HEK293T (cell line): ENCODE measurements at regions not wholly inside any gene's neighbourhood (a gene's known extent, or its start where the extent isn't known, plus 50 kb on each side); places are given as distances from the start of the nearest gene placed in this dataset.

Experiments used
- BHLHE40 ChIP-seq: fragments of 450-650 bp; IDR thresholded peaks from 2 replicates; pipeline ENCODE4 v1.6.1; 2016; ENCODE audit warnings: mild to moderate bottlenecking, moderate library complexity, borderline replicate concordance
- CTBP1 ChIP-seq: fragments of 450-650 bp; IDR thresholded peaks from 2 replicates; pipeline ENCODE4 v1.6.1; 2016; ENCODE audit warnings: borderline replicate concordance
- FOXM1 ChIP-seq: fragments of 450-650 bp; IDR thresholded peaks from 2 replicates; pipeline ENCODE4 v1.6.1; 2017; ENCODE audit warnings: mild to moderate bottlenecking, borderline replicate concordance
- HDGF ChIP-seq: fragments of 450-650 bp; IDR thresholded peaks from 2 replicates; pipeline ENCODE4 v1.6.1; 2017; ENCODE audit warnings: antibody characterized with exemption, borderline replicate concordance
- LEF1 ChIP-seq: fragments of 450-650 bp; IDR thresholded peaks from 2 replicates; pipeline ENCODE4 v1.6.1; 2017; ENCODE audit warnings: mild to moderate bottlenecking, borderline replicate concordance
- NFRKB ChIP-seq: fragments of 450-650 bp; IDR thresholded peaks from 2 replicates; pipeline ENCODE4 v1.6.1; 2016; ENCODE audit warnings: mild to moderate bottlenecking, moderate library complexity
- PKNOX1 ChIP-seq: fragments of 450-650 bp; IDR thresholded peaks from 2 replicates; pipeline ENCODE4 v1.6.1; 2016
- SP1 ChIP-seq: fragments of 450-650 bp; IDR thresholded peaks from 2 replicates; pipeline ENCODE4 v1.6.1; 2017

- TF ChIP-seq FOXM1: no peak
- no peak for TF ChIP-seq HDGF
- no peak for TF ChIP-seq NFRKB
- TF ChIP-seq BHLHE40: no peak
- TF ChIP-seq CTBP1: no peak
- TF ChIP-seq LEF1: no peak
- no peak for TF ChIP-seq PKNOX1
- TF ChIP-seq SP1: no peak
Measured at GRCh38 chr9:20065046-20065445, 276.2 kb upstream of the SLC24A2 start.
